GM08714 (cell line): ENCODE measurements at regions not wholly inside any gene's neighbourhood (a gene's known extent, or its start where the extent isn't known, plus 50 kb on each side); places are given as distances from the start of the nearest gene placed in this dataset.
"Not testable (repeated sequence)": the region's sequence is repeated elsewhere in the genome, so short reads cannot be mapped to it uniquely, and the experiment has no call there.

Source experiments
- H3K4me3 ChIP-seq: fragments of 200-500 bp; sonication (Bioruptor generic); 2 replicates; pipeline ENCODE4 v1.5.1; 2014; ENCODE audit warnings: mild to moderate bottlenecking, low read length, inconsistent platforms
- ZNF274 ChIP-seq: IDR thresholded peaks from 2 replicates; pipeline ENCODE4 v1.6.1; 2012; ENCODE audit warnings: mild to moderate bottlenecking, low read depth, low read length

- H3K4me3 ChIP-seq = no peak overlapping the region
- TF ChIP-seq ZNF274 = no peak
Observed at GRCh38 chr14:43887523-43887922, 619.6 kb downstream of the FSCB start.

GRCh38 chr14:43877351-43877960, 629.6 kb downstream of the FSCB start:
- H3K4me3 ChIP-seq = no peak overlapping the region
- TF ChIP-seq ZNF274 = no peak

GRCh38 chr14:43872752-43873655, 634.1 kb downstream of the FSCB start:
- no peak overlapping the region for H3K4me3 ChIP-seq
- TF ChIP-seq ZNF274 = no peak

GRCh38 chr14:43872222-43872621, 634.9 kb downstream of the FSCB start:
- TF ChIP-seq ZNF274 = no peak
- no peak overlapping the region for H3K4me3 ChIP-seq

GRCh38 chr14:43858981-43859380, 648.1 kb downstream of the FSCB start:
- TF ChIP-seq ZNF274 = no peak
- H3K4me3 ChIP-seq = no peak overlapping the region

GRCh38 chr14:43855556-43855955, 651.5 kb downstream of the FSCB start:
- TF ChIP-seq ZNF274 = no peak
- no peak overlapping the region for H3K4me3 ChIP-seq

GRCh38 chr14:43853541-43853940, 653.5 kb downstream of the FSCB start:
- TF ChIP-seq ZNF274 = no peak
- H3K4me3 ChIP-seq = no peak overlapping the region

GRCh38 chr14:43803076-43803689, 703.9 kb downstream of the FSCB start:
- no peak overlapping the region for H3K4me3 ChIP-seq
- no peak for TF ChIP-seq ZNF274

GRCh38 chr14:43795600-43796228, 711.4 kb downstream of the FSCB start:
- H3K4me3 ChIP-seq = no peak overlapping the region

GRCh38 chr14:43793579-43793978, 713.5 kb downstream of the FSCB start:
- H3K4me3 ChIP-seq = no peak overlapping the region
- TF ChIP-seq ZNF274 = no peak

More at GRCh38 chr14:43795600-43796228, 711.4 kb downstream of the FSCB start:
- no peak for TF ChIP-seq ZNF274

GRCh38 chr14:43792980-43793379, 714.1 kb downstream of the FSCB start:
- TF ChIP-seq ZNF274 = no peak
- no peak overlapping the region for H3K4me3 ChIP-seq

- no peak for TF ChIP-seq ZNF274
- H3K4me3 ChIP-seq = no peak overlapping the region
Observed at GRCh38 chr14:43790681-43791080, 716.4 kb downstream of the FSCB start.

GRCh38 chr14:43789458-43789857, 717.6 kb downstream of the FSCB start:
- TF ChIP-seq ZNF274 = no peak
- no peak overlapping the region for H3K4me3 ChIP-seq

- H3K4me3 ChIP-seq = no peak overlapping the region
Observed at GRCh38 chr14:43786066-43786762, 720.9 kb downstream of the FSCB start.

GRCh38 chr14:43784432-43784831, 722.7 kb downstream of the FSCB start:
- H3K4me3 ChIP-seq = not testable (repeated sequence)

More at GRCh38 chr14:43786066-43786762, 720.9 kb downstream of the FSCB start:
- TF ChIP-seq ZNF274 = no peak
